Stimulated activated CD8-positive, alpha-beta memory T cell treated with anti-CD3 and anti-CD28 coated beads, Interleukin-15, amount 100 ng/mL, for 48 hours (primary cell): ENCODE measurements at regions not wholly inside any gene's neighbourhood (a gene's known extent, or its start where the extent isn't known, plus 50 kb on each side); places are given as distances from the start of the nearest gene placed in this dataset.

Source experiments
- DNase-seq, 2 donors: peaks; one replicate each; pipeline ENCODE4 v3.0.0-alpha.2; 2020; ENCODE audit warnings: low read depth in 2 of 2

- no peak for DNase-seq
Measured at GRCh38 chr2:207449642-207450165, 80.1 kb upstream of the CREB1 start.

- no peak for DNase-seq
Measured at GRCh38 chr2:207450186-207450585, 79.6 kb upstream of the CREB1 start.

- no peak for DNase-seq
Measured at GRCh38 chr2:207458582-207458981, 71.2 kb upstream of the CREB1 start.

GRCh38 chr2:207459990-207460757 lies 69.6 kb upstream of the CREB1 start:
- DNase-seq: no peak

GRCh38 chr2:207463433-207463832 lies 66.3 kb upstream of the CREB1 start:
- DNase-seq: no peak

GRCh38 chr2:207464007-207464406 lies 65.8 kb upstream of the CREB1 start:
- no peak for DNase-seq

GRCh38 chr2:207465894-207466293 lies 63.9 kb upstream of the CREB1 start:
- DNase-seq: no peak

GRCh38 chr2:207467716-207468347 lies 61.9 kb upstream of the CREB1 start:
- no peak for DNase-seq

- DNase-seq: no peak
Measured at GRCh38 chr2:207468488-207468887, 61.3 kb upstream of the CREB1 start.

GRCh38 chr2:207469451-207469850 lies 60.3 kb upstream of the CREB1 start:
- DNase-seq: no peak

GRCh38 chr2:207469943-207470729 lies 59.6 kb upstream of the CREB1 start:
- no peak for DNase-seq

- no peak for DNase-seq
Measured at GRCh38 chr2:207471261-207471660, 58.5 kb upstream of the CREB1 start.

- DNase-seq: no peak
Measured at GRCh38 chr2:207472343-207473048, 57.3 kb upstream of the CREB1 start.

GRCh38 chr2:207473049-207473930 lies 56.5 kb upstream of the CREB1 start:
- peak; percentile 4 to 15 for DNase-seq

- no peak for DNase-seq
Measured at GRCh38 chr2:207473931-207474235, 55.9 kb upstream of the CREB1 start.

- no peak for DNase-seq
Measured at GRCh38 chr2:207474863-207475485, 54.8 kb upstream of the CREB1 start.

GRCh38 chr2:207475546-207475945 lies 54.2 kb upstream of the CREB1 start:
- no peak for DNase-seq

GRCh38 chr2:207477896-207478295 lies 51.9 kb upstream of the CREB1 start:
- no peak for DNase-seq

GRCh38 chr2:207478572-207478971 lies 51.2 kb upstream of the CREB1 start:
- no peak for DNase-seq

GRCh38 chr2:207479198-207479785 lies 50.5 kb upstream of the CREB1 start:
- DNase-seq: no peak
